HG03342 (cell line): ENCODE measurements at regions not wholly inside any gene's neighbourhood (a gene's known extent, or its start where the extent isn't known, plus 50 kb on each side); places are given as distances from the start of the nearest gene placed in this dataset.

ENCODE experiments used
- ATAC-seq: cut with Tn5 transposase; IDR thresholded peaks from one replicate; pipeline ENCODE4 v1.9.1; 2021; ENCODE audit warnings: mild to moderate bottlenecking, moderate library complexity; ENCODE audit not compliant: unreplicated experiment

- ATAC-seq = no peak
Observed at GRCh38 chr4:112845386-112845785, 204.1 kb upstream of the ANK2 start.

DNA sequence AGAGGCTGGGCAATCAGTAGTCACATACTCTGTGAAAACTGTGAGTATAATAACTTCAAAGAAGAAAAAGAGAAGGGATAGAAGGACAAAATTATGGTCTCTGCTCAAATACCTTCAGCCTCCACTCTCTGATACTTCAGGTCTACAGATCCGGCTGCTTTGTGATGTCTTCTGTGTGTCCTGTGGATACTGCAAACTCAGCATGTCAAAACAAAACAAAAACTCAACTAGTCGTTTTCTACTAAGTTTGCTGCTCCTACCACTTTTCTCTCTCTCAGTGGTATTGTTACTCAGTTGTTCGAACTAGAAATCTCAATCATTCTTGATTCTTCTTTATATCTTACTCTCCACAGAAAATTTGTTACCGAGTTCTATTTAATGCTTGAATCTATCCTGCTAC lies 202.4 kb upstream of the ANK2 start:
- ATAC-seq = no peak

- ATAC-seq = no peak
Observed at GRCh38 chr4:112847781-112848180, 201.7 kb upstream of the ANK2 start.

GRCh38 chr4:112848911-112849310 lies 200.5 kb upstream of the ANK2 start:
- no peak for ATAC-seq

GRCh38 chr4:112852601-112853000 lies 196.9 kb upstream of the ANK2 start:
- ATAC-seq = no peak

DNA sequence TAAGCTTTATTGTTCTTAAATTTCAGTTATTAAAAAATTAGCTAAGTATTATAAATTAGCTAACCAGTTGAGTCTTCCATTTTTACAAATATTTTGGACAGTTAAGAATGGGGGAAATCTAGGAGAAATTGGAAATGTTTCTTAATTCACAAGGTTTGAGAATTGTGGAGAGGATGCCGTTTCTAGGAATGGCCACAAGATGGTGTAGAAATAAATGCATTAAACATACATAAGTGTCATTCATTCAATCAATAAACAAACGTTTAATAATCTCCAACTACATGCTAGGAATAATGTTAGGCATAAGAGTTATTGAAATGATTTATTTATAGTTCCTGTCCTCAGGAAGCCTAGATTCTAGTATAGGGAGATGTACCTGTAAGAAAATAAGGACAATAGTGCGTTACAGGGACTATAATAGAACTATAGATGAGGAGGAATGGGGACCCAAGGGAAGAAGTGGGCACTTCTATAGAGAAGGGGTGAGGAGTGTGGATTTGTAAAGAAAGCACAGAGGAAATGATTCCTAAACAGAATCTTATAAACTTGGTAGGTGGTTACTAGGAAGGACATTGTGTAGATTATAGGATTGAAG lies 195.7 kb upstream of the ANK2 start:
- ATAC-seq = no peak

GRCh38 chr4:112854420-112854819 lies 195.0 kb upstream of the ANK2 start:
- no peak for ATAC-seq

- ATAC-seq = no peak
Observed at GRCh38 chr4:112855058-112855457, 194.4 kb upstream of the ANK2 start.

GRCh38 chr4:112857461-112857860 lies 192.0 kb upstream of the ANK2 start:
- ATAC-seq = no peak

DNA sequence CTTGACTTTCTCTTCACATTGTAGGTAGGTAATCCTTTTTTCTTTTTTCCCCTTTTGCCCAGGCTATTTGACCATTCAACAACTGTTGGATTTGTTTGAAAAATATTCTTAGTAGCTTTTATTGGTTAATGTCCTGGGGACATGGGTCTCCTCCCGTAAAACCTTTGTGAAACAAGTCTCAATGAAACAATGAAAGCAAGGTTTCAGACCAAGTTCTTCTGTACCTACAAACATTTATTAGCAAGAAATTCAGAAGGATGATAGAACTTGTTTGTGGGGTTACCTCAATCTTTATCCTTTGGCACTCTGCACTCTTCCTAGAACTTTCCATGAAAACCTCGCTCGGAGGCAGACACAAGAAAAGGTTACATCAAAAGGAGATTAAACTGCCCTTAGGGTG lies 190.7 kb upstream of the ANK2 start:
- ATAC-seq = no peak

DNA sequence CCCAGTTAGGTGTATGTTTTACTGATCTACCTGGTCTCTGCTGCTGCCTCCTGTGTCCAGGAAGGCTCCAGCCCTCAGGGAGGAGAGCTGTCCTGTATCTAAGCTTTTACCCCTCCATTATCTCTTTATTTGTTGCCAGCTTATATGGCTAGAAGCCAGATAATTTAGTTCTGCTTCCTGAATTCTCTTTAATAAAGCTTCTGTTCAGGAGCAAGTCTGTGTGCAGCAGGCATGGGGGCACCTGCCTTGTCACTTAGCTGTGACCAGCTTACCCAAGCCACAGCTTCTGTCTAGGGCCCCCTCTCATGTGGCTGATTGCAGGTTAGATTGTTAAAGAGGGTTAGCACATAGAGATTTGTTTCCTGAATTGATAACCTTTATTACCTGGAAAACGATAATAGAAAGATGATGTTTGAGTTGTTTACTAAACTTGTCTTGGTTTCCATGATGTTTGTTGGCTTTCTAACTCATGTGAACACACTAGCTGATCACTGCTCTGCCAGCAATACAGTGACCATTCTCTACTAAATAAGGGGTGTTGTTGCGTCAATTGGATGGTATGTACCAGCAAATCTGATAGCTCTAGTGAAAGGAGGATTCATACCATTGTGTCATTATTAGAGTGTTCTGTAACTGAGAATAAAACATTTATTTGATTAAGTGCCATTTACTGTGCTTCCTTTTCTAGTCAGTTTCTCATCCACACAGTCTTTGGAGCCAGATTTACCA lies 189.8 kb upstream of the ANK2 start:
- ATAC-seq = no peak

- no peak for ATAC-seq
Observed at GRCh38 chr4:112860830-112861690, 188.4 kb upstream of the ANK2 start.

DNA sequence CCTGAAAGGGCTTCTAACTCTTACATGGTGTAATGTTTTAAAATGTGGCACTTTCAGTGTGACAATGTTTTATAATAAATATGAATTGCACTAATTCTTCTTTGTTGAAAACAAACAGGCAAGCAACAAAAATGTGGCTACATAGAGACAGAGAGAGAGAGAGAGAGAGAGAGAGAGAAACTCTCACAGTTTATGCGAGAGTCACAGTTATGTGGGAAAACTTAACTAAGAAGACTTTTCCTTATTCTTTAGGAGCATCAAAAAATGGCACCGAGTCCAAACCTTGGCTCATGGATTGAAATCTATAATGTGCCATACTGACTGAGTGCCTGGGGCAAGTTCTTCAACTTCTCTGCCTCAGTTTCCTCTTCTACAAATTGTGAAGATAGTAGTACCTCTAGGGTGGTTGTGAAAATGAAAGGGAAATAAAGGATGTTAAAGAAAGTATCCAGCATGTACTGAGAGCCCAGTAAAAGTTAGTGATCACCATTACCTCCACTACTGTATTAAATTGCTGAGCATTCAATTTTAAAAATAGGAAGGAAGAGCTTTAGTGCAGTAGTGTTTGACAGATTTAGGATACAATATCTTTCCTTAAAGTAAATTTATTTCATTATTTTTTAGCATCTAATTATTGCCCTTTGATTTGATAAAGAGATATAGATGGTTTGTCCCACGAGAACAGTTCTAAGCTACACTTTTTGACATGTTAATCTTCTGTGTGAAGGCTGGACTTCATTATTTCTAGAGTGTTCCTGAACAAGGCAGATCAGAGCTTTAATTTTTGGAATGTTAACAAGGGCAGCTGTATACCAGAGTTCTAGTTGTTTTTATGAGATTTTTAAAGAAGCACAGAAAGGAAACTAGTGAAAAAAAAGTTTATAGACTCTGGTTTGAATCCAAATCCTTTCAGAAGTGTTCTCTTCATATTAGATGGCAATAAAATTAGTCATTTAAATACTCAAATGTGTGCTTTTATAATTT lies 187.5 kb upstream of the ANK2 start:
- ATAC-seq = no peak

GRCh38 chr4:112865443-112865842 lies 184.0 kb upstream of the ANK2 start:
- no peak for ATAC-seq

GRCh38 chr4:112876316-112876715 lies 173.1 kb upstream of the ANK2 start:
- ATAC-seq = no peak

DNA sequence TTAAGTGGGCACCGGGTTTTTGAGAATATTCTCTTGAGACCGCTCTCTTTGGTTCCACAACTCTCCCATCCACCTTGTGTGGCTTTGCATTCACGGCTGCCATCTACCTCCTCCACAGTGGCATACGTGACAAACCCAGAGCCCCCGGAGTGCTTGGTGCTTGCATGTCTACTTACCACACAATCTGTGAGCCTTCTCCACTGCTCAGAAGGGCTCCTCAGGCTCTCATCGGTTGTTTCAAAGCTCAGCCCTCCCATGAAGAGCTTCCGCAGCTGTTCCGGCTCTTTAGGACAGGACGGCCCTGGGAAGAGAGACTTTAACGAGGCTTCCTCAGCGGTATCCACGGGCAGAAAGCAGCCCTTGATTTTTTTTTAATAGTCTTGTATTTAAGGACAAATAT lies 167.6 kb upstream of the ANK2 start:
- ATAC-seq = no peak

DNA sequence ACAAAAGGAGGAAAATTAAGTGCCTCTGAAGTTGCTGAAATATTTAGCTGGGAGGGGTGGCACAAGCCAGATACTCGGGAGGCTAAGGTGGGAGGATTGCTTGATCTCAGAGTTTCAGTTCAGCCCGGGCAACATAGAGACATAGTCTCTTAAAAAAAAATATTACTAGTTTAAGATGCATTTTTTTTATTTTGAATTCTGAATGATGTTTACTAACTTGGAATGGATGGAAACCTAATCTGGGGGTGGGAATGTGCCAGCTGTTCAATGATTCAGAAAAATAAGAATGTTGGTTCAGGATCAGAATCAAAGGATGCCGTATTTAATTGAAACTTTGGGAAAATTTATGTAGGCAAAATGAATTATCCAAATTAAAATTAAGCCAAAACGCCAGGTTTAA lies 167.2 kb upstream of the ANK2 start:
- ATAC-seq = no peak

- no peak for ATAC-seq
Observed at GRCh38 chr4:112884406-112884805, 165.0 kb upstream of the ANK2 start.

GRCh38 chr4:112885897-112886296 lies 163.6 kb upstream of the ANK2 start:
- no peak for ATAC-seq

GRCh38 chr4:112888622-112889021 lies 160.8 kb upstream of the ANK2 start:
- no peak for ATAC-seq

DNA sequence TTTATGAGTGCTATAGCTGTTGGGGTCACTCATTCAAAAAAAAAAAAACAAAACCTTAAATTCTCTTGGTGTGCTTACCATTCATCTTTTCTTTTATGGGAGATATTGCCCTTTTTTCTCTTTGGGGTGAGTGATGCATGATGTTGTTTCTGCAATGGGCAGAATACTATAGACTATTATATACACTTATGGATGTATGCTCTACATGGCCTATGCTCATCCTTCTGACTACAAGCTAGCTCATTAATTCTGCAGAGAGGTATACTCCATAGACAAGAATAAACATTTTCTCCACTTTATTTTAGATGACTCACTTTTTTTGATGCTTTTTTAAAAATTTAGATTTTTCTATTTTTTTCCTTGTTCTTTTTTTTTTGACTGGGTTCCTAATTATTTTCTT lies 160.3 kb upstream of the ANK2 start:
- no peak for ATAC-seq
